HepG2 (cell line): ENCODE measurements at regions not wholly inside any gene's neighbourhood (a gene's known extent, or its start where the extent isn't known, plus 50 kb on each side); places are given as distances from the start of the nearest gene placed in this dataset.
A peak's percentile ranks its signal among the peaks of the same experiment; 100 is the strongest.

Source experiments
- ATAC-seq: fragments of 200-7000 bp; cut with Tn5 transposase; 3 replicates; pipeline ENCODE4 v1.9.1; 2020; ENCODE audit warnings: mild to moderate bottlenecking, moderate library complexity
- BruUV-seq: library from RNA; stranded (reverse); fragments of 400-500 nt; replicated peaks from 2 replicates; lab custom pipeline; 2021; lab: Mats Ljungman, UMichigan
- CTCF ChIA-PET: fragments of 300-600 bp; formaldehyde crosslinking; extraction: SDS; loops from one replicate; lab custom pipeline; 2021; ENCODE audit warnings: low total read pairs, inconsistent platforms, low intra/inter-chr PET ratio; lab: Yijun Ruan, JAX
- POLR2A ChIA-PET: fragments of 350-600 bp; sonication (Branson Sonifier 250); formaldehyde crosslinking; loops from one replicate; lab custom pipeline; 2020; ENCODE audit warnings: antibody characterized with exemption, inconsistent platforms; lab: Yijun Ruan, JAX
- DNase-seq: peaks from one replicate; pipeline ENCODE4 v3.0.0-alpha.2; 2015; ENCODE audit warnings: low spot score
- FAIRE-seq: peaks from 3 replicates; lab custom pipeline; 2011; peaks lifted over from hg19 to GRCh38; lab: Jason Lieb, UNC
- H2AFZ ChIP-seq: one replicate; pipeline ENCODE4 v1.6.1; 2011; ENCODE audit warnings: low read length, inconsistent platforms
- H3K27ac ChIP-seq: fragments of 300-600 bp; 3 replicates; pipeline ENCODE4 v1.8.0; 2011; ENCODE audit warnings: mixed run types, mild to moderate bottlenecking, mixed read lengths, low read length, inconsistent platforms; ENCODE audit not compliant: insufficient read depth; ENCODE audit errors: extremely low read length
- H3K27me3 ChIP-seq, 2 experiments: fragments of 200-600 bp in 1 of 2; 2 replicates in 1 of 2; 3 replicates in 1 of 2; pipeline versions ENCODE4 v1.6.0 to v1.8.0; 2011; ENCODE audit warnings: low read length in 2 of 2, mild to moderate bottlenecking in 2 of 2, moderate library complexity in 2 of 2, inconsistent platforms in 1 of 2; ENCODE audit not compliant: insufficient read depth in 2 of 2, control insufficient read depth in 1 of 2
- H3K36me3 ChIP-seq, 2 experiments: fragments of 200-600 bp in 1 of 2; replicated peaks in 1 of 2; 2 replicates in 1 of 2; 3 replicates in 1 of 2; pipeline versions ENCODE4 v1.5.1 to v1.8.0; 2011; ENCODE audit warnings: low read length in 2 of 2, inconsistent platforms in 1 of 2; ENCODE audit not compliant: insufficient read depth in 2 of 2, control insufficient read depth in 1 of 2
- H3K4me1 ChIP-seq: 2 replicates; pipeline ENCODE4 v1.5.1; 2012; ENCODE audit warnings: low read length, inconsistent platforms; ENCODE audit not compliant: insufficient read depth
- H3K4me2 ChIP-seq: 2 replicates; pipeline ENCODE4 v1.6.0; 2011; ENCODE audit warnings: low read depth, low read length, inconsistent platforms
- H3K4me3 ChIP-seq, 3 experiments: fragments of 200-600 bp in 1 of 3; sonication (generic), shearing (Covaris generic) in 1 of 3; replicated peaks in 1 of 3; 2 replicates each; pipeline ENCODE4 v1.5.1; 2011 to 2016; ENCODE audit warnings: low read length in 3 of 3, inconsistent platforms in 2 of 3, low read depth in 2 of 3, mild to moderate bottlenecking in 2 of 3, control low read depth in 1 of 3, mixed read lengths in 1 of 3; ENCODE audit not compliant: insufficient read depth in 1 of 3
- H3K79me2 ChIP-seq: one replicate; pipeline ENCODE4 v1.6.1; 2011; ENCODE audit warnings: low read length, inconsistent platforms; ENCODE audit not compliant: insufficient read depth
- H3K9ac ChIP-seq: 2 replicates; pipeline ENCODE4 v1.6.0; 2011; ENCODE audit warnings: mild to moderate bottlenecking, low read depth, low read length, inconsistent platforms; ENCODE audit not compliant: insufficient read depth
- H3K9me3 ChIP-seq: 2 replicates; pipeline ENCODE4 v1.5.1; 2012; ENCODE audit warnings: mild to moderate bottlenecking, low read length
- H4K20me1 ChIP-seq: 2 replicates; pipeline ENCODE4 v1.6.0; 2011; ENCODE audit warnings: inconsistent platforms, mild to moderate bottlenecking, low read length, moderate library complexity; ENCODE audit not compliant: insufficient read depth
- FOSL1 ChIP-seq: sonication (generic); formaldehyde crosslinking; IDR thresholded peaks from 2 replicates; pipeline ENCODE4 v1.9.0; 2021; ENCODE audit warnings: missing genetic modification reagents, borderline replicate concordance
- MYNN ChIP-seq: sonication (generic); formaldehyde crosslinking; IDR thresholded peaks from 2 replicates; pipeline ENCODE4 v1.4.0; 2020; ENCODE audit warnings: mild to moderate bottlenecking, low read depth, missing genetic modification reagents
- NR2C2 ChIP-seq: sonication (generic); formaldehyde crosslinking; IDR thresholded peaks from 2 replicates; pipeline ENCODE4 v1.4.0; 2020; ENCODE audit warnings: missing genetic modification reagents, mild to moderate bottlenecking, moderate library complexity, borderline replicate concordance
- SNRNP70 ChIP-seq: fragments of 200-400 bp; formaldehyde crosslinking; IDR thresholded peaks from 2 replicates; pipeline ENCODE4 v1.6.1; 2017; ENCODE audit warnings: mild to moderate bottlenecking, low read depth, low read length, moderate library complexity
- SOX6 ChIP-seq, 2 experiments: fragments of 450-650 bp in 1 of 2; sonication (generic) in 1 of 2; formaldehyde crosslinking in 1 of 2; IDR thresholded peaks; 2 replicates each; pipeline versions ENCODE4 v1.4.0 to v1.6.1; 2017 to 2020; ENCODE audit warnings: antibody characterized with exemption in 1 of 2, mild to moderate bottlenecking in 1 of 2, missing genetic modification reagents in 1 of 2
- STAG1 ChIP-seq: sonication (generic); formaldehyde crosslinking; IDR thresholded peaks from 2 replicates; pipeline ENCODE4 v1.4.0; 2020; ENCODE audit warnings: missing genetic modification reagents
- ZNF382 ChIP-seq: sonication (generic); formaldehyde crosslinking; IDR thresholded peaks from 2 replicates; pipeline ENCODE4 v1.5.0; 2020; ENCODE audit warnings: missing genetic modification reagents, mild to moderate bottlenecking, borderline replicate concordance
- ZNF432 ChIP-seq: sonication (generic); formaldehyde crosslinking; IDR thresholded peaks from 2 replicates; pipeline ENCODE4 v1.5.0; 2020; ENCODE audit warnings: missing genetic modification reagents, mild to moderate bottlenecking, borderline replicate concordance
- ZNF556 ChIP-seq: sonication (generic); formaldehyde crosslinking; IDR thresholded peaks from 2 replicates; pipeline ENCODE4 v1.4.0; 2020; ENCODE audit warnings: mild to moderate bottlenecking, missing genetic modification reagents, borderline replicate concordance
- ZNF761 ChIP-seq: sonication (generic); formaldehyde crosslinking; conservative IDR thresholded peaks from 2 replicates; pipeline ENCODE4 v1.4.0; 2020; ENCODE audit warnings: mild to moderate bottlenecking, missing genetic modification reagents
- WGBS: methylation state at CpG from one replicate; pipeline ENCODE4 v1.1.6; 2017; ENCODE audit warnings: low lambda C conversion rate; 5-methylcytosine and 5-hydroxymethylcytosine counted together
- in situ Hi-C: cut with HindIII; loops from 2 replicates; pipeline ENCODE4 v1.10.0; 2017; ENCODE audit warnings: low pct_unique_long_range_greater_than_20kb; ENCODE audit not compliant: extremely low pct_ligation_motif_present
- intact Hi-C: fragments of 100-400 bp; cut with micrococcal nuclease; formaldehyde crosslinking; loops from one replicate; pipeline ENCODE4 v1.10.0; 2022; ENCODE audit not compliant: unreplicated experiment
- TF ChIP-seq, protein P1 (sequence below): IDR thresholded peaks from 2 replicates; pipeline ENCODE4 v1.6.1; 2016; ENCODE audit warnings: missing genetic modification reagents, missing compliant biosample characterization

DNA sequence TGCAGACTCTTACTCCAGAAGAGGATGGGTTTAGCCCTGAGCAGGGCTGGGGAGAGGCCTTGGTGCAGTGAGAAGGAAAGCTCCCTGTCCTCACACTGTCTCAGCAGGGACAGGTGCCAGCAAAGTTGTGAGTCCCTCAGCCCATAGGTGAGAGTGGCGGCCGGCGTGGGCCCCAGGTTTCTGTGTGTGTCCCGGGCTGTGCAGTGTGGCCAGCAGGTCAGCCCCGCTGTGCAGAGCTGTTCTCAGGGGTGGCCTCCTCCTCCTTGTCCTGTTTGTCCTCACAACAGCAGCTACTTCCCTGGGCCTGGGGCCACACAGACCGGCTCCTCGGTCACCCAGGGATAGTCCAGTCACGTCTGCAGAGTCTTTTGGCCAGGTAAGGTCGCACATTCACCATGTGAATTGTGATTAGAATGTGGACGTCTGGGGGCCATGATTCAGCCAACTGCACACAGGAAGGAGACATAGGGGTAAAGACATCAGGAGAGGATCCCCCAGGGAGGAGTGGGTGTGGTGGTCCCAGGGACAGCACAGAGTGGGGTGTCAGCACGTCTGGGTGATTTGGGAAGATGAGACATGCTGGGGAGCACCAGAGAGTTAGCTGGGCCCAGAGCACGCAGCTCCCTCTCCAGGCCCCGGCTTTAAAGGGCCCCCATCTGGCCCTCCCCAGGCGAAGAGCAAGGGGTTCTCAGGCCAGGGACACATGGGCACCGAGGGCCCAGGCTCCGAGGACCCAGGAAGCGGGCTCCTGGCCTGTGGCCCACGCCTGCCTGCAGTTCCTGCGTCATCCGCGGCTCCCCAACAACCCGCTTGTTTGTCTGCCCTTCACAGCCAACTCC, 81.6 kb downstream of the MYEOV start:
- in situ Hi-C loops: loop anchor here (5.0 kb wide), 1 partner anchor 267 kb away; the partner anchor contains the start of gene CCND1
- H3K27me3 ChIP-seq: peaks cover 4 to 37% of the 10 kb centered on the region in 2 experiments; a peak in 4 of 5 replicates
- peaks cover 23% of the 10 kb centered on the region for H3K4me1 ChIP-seq
- CTCF ChIA-PET: no interaction called here
- H3K4me2 ChIP-seq: no peak overlapping the region
- ATAC-seq (peak; percentile 37), DNase-seq (no peak), FAIRE-seq (no peak)
- intact Hi-C loops: no loop called here
- no peak overlapping the region for H2AFZ ChIP-seq
- no peaks in the 10 kb centered on the region for H3K36me3 ChIP-seq
- POLR2A ChIA-PET: no interaction called here
- no peaks in the 10 kb centered on the region for H3K9me3 ChIP-seq
- no TSS peak for BruUV-seq
- no peak overlapping the region for H3K9ac ChIP-seq
- whole genome bisulfite sequencing: 43% methylated on average over 10 of the region's 22 CpGs
- no peak overlapping the region for H3K27ac ChIP-seq
- H4K20me1 ChIP-seq: no peaks in the 10 kb centered on the region
- no peak overlapping the region for H3K4me3 ChIP-seq
- no peaks in the 10 kb centered on the region for H3K79me2 ChIP-seq
- TF ChIP-seq ZNF382 (no peak), ZNF432 (CRISPR knock-in tag) (no peak), NR2C2 (CRISPR knock-in tag) (no peak), SNRNP70 (no peak), MYNN (CRISPR knock-in tag) (no peak), STAG1 (CRISPR knock-in tag) (no peak), FOSL1 (CRISPR knock-in tag) (no peak), SOX6 (IDR thresholded peaks at IDR 0.05) (no peak), SOX6 (CRISPR knock-in tag; IDR thresholded peaks at IDR 0.05) (no peak), ZNF761 (CRISPR knock-in tag) (no peak), ZNF556 (CRISPR knock-in tag) (no peak)
- TF ChIP-seq, protein P1, sequence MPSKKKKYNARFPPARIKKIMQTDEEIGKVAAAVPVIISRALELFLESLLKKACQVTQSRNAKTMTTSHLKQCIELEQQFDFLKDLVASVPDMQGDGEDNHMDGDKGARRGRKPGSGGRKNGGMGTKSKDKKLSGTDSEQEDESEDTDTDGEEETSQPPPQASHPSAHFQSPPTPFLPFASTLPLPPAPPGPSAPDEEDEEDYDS (CRISPR knock-in tag): no peak
